Hippocampal formation (tissue), 2 donors: ENCODE measurements at regions not wholly inside any gene's neighbourhood (a gene's known extent, or its start where the extent isn't known, plus 50 kb on each side); places are given as distances from the start of the nearest gene placed in this dataset.
"Not testable (repeated sequence)": the region's sequence is repeated elsewhere in the genome, so short reads cannot be mapped to it uniquely, and the experiment has no call there.

Experiments used
- DNase-seq, 2 donors: peaks; one replicate each; lab custom pipeline; 2025; lab: John Stamatoyannopoulos, UW

DNA sequence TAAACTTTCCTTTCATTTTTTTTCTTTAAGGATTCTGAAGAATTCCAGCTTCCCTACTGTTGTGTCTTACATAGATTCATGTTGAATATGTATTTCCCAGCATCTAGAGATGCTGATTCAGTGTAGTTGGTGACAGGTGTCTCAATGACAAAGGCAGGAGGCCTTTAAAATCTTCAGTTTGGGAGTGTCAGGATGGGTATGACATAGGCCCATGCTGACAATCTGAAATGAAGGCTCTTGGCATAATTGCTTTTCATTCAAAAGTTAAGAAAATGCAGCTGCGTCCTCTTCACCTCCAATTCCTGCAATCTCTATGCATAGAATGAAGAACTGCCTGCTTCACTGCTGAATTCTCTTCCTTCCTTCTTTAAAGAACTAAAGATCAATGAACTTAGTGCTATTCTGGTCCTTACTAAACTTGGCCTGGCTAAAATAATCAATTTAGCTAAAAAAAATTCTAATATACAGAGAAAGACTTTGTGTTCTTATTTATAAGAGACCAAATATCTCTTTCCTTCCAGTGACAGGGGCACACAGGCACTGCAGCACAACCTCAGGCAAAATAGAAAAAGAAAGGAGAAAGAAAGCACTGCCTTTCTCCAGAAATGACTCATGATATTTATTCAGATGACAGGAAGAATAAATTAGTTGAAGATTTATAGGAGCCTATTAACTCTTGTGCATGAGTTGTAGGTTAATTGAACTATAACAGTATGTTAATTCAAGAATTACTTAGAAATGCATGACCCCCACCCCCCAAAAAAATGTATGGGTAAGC is 152.6 kb upstream of the GBE1 start:
- no peak for DNase-seq

DNA sequence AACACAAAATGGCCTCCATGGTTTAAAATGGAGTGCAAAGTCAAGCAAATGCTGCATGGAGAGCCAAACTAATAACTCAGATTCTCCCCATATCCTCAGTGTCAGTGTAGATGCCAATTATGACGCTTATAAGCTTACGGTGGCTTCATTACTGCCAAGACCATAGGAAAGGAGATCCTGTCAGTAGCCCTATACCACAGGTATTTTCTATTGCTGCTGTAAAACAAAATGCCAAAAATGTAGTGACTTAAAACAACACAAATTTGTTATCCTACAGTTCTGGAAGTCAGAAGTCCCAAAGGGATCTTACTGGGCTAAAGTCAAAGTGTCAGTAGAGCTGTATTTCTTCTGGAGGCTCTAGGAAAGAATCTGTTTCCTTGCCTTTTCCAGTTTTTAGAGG is 149.8 kb upstream of the GBE1 start:
- DNase-seq, result no peak

GRCh38 chr3:81910244-81910852 is 148.9 kb upstream of the GBE1 start:
- peak in 1 of 2 donors; percentile 13 for DNase-seq

- DNase-seq, result no peak
Measured at GRCh38 chr3:81909796-81910195, 148.4 kb upstream of the GBE1 start.

DNA sequence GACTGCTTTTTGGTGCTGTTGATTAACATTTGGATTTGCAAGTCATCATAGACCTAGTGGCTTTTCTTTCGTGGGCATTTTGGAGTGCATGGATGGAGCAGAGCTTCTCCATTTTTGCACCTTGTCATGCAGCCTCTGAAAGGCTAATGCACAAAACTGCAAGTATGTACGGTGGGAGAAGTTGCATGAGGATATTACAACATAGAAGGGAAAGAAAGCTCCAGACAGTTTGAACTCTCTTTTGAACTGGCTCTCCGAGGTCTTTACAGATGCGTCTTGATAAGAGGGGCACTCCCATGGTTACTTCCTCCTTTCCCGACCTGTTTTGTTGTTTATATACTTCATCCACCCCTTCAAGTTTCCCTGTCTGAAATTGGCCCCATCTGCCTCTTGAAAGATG is 147.1 kb upstream of the GBE1 start:
- DNase-seq, result no peak

GRCh38 chr3:81898336-81898735 is 136.9 kb upstream of the GBE1 start:
- no peak for DNase-seq

DNA sequence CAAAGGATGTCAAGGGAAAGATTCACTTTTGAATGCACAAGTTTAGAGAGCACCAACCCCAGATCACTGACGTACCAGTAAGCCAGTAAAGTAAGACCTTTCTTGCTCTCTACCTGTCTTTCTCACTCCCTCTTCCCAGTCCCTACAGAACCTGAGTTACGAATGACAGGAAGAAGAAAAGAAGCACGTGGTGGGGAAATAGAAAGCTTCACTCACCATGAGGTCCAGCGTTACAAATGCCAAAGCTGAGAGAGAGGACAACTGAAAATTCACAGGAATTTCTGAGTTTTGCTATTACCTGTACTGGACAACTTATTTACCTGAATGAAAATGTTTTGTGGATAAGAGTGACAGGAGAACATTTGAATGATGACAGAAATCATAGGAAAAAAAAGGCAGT is 133.2 kb upstream of the GBE1 start:
- DNase-seq, result no peak

- DNase-seq, result no peak
Measured at GRCh38 chr3:81891055-81891895, 129.8 kb upstream of the GBE1 start.

DNA sequence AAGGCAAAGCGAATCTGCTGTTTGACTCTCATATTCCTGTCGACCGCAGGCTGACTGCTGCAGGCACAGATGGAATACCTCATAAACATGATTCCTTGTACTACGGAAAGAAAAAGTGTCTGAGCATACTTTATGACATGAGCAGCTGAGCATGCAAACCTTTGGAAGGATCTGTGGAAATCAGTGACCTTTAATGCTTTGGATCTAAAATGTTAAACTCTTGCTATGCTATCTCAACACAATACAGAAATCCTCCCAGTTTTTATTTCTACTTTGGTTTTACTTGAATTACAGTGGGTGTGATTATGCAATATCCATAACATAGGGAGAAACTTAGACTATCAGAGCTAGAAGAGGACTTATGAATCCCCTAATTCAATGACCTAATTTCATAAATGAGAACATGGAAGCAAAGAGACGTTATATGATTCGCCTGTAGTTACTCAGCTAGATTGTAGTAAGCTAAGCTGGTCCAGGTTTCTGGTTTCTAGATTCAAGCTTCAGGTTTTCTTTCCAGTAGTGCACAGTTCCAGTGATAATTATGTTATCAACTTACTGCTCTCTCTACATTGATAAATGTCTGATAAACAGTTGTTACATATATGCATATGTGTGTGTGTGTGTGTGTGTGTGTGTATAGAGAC is 127.6 kb upstream of the GBE1 start:
- DNase-seq, result no peak

- no peak for DNase-seq
Measured at GRCh38 chr3:81887448-81887847, 126.0 kb upstream of the GBE1 start.

DNA sequence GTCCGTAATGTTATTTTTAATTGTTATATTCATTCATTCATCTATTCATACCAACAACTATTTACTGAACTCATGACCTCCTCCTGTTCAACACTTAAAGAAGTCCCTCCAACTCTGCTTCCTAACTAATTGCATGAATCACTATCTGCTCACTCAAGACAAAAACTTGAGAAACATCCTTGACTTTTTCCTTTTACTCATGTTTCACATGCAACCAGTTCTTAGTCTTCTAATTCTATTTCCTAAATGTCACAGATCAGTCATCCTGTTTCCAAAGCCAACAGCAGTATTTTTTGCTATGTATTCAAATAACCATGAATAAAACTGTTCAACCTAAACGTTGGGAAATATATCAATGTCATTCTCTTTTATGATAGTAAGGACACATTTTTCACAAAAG is 124.6 kb upstream of the GBE1 start:
- no peak for DNase-seq

- DNase-seq, result no peak
Measured at GRCh38 chr3:81884791-81885190, 123.3 kb upstream of the GBE1 start.

- DNase-seq, result no peak
Measured at GRCh38 chr3:81876826-81877225, 115.4 kb upstream of the GBE1 start.

DNA sequence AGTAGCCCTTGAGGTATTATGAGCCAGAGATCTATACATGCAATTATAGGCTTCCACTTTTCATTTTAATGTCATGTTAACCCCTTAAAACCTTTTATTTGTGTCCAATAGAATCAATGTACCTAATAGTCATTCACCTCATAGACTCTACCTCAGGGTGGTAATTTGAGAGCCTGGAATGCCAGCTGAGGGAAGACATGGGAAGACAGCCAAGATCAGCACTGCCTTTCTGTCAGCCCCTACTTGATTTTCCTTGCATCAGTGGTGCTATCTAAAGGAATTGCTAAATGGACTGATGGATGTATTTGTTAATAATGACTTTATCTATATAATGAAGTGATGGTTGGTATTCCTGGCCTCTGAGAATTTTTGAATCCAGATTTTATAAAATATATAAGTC is 113.3 kb upstream of the GBE1 start:
- no peak for DNase-seq

- DNase-seq, result no peak
Measured at GRCh38 chr3:81872566-81872965, 111.1 kb upstream of the GBE1 start.

DNA sequence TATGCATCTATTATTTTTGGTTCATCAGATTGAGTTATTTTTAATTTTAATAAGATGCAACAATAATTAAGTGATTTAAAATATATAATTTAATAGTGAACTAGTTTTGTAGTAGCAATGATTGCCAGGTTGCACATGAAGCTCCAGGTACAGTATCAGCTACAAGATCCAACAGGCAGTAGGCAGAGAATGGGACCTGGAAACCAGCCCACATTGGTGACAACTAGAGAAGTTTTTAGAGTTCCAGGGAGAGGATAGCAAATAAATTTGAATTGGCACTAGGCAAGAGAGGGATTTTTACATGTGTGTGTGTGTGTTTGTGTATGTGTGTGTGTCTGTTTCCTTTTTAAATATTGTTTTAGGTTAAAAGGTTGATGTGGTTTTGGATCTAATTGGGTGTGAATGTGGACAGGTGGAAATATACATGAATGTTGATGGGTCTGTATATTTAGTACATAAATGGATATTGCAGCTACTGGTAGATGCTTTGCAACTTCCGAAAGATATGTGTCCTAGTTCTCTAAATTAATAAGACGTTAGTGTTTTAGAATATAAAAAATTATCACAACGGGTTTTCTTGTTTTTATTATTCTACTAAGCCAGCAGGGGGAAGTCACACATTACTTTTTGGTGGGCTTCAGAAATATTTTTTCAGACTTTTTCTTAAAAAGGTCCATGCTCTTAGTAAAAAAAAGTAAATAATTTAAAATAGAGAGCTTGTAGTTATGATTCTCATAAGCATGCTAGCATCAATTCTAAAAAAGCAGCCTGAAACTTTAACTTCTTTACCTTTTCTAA is 110.1 kb upstream of the GBE1 start:
- DNase-seq, result no peak

DNA sequence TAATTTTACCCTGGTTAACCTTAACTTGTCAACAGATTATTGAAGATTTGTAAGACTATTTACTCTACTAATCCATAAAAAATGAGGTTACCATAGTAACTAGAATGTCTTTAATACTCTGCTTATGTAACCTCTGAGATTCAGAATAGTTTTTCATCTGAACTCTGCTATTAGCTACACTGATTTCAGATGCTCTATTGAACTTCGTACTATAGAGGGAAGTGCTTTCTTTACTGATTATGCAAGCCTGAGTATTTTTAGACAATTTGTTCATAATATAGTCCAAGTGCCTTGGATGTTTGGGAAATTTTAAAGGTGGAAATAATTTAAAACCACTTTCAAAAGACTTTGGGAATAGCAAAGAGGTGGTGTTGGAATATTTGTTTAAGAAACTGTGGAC is 107.9 kb upstream of the GBE1 start:
- DNase-seq, result no peak

GRCh38 chr3:81868597-81868996 is 107.2 kb upstream of the GBE1 start:
- no peak for DNase-seq

DNA sequence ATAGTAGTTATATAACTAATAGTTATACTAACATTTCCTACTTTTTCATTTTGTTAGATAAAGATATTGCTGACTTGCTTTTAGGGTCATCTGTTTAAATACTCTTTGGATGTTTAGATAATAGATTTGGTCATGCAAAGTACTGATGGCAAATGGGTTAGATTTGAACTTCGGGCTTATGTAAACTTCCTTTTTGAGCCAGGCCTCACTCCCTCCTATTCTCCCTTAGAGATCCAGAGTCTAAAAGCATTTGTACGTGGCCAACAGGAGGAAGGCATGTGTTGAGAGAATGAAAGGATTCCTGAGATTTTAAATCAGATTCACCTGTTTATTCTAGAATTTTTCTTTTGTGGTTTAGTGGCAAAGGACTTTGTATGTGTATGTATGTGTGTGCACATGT is 106.4 kb upstream of the GBE1 start:
- no peak for DNase-seq

DNA sequence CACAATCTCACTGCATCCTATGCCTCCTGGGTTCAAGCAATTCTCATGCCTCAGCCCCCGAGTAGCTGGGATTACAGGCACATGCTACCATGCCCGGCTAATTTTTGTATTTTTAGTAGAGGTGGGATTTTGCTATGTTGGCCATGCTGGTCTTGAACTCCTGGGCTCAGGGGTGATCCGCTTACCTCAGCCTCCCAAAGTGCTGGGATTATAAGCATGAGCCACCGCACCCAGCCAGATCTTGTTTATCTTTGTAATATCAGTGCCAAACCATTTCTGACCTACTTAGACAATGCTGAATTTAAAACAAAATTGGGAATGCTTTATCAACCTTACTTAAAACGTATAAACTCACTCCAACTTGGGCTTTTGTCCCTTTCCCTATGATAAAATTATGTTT is 103.7 kb upstream of the GBE1 start:
- not testable (repeated sequence) for DNase-seq

DNA sequence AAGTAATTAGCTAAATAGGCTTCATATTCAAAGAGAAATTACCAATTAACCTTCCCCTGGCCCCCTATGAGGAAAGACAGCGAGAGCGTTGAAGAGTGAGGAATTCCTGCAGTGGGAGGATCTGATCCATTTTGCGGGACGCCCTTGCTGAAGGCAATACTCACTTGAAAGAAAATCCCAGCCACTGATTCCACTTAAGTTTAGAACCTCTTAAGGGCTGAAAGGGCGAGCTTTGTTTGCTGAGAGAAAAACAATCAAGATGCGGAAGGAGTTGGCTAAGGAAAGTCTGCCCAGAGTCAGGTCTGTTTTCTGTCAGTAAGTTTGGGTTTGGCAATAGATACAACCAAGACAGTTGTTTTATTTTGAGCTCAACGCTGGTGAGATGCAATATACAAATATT is 102.8 kb upstream of the GBE1 start:
- no peak for DNase-seq

DNA sequence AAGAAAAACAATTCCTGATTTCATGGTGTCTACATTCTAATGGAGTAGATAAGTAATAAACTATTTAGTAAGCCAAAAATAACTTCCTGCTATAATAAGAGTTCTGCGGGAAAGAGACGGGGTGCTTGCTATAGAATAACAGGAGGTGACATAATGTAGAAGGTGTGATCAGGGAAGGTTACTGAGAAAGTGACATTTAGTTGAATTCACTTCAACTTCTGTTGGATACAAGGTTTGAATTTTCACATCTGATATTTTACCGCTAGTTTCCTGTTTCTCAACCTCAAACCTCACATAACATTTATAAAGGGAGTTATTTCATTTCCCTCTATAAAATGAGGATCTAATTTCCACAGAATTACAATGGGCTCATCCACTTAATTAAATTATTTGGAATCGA is 102.3 kb upstream of the GBE1 start:
- no peak for DNase-seq
